PC-9 (cell line): ENCODE measurements at regions not wholly inside any gene's neighbourhood (a gene's known extent, or its start where the extent isn't known, plus 50 kb on each side); places are given as distances from the start of the nearest gene placed in this dataset.

ENCODE experiments used
- BruUV-seq: library from RNA; stranded (reverse); fragments of 400-500 nt; replicated peaks from 2 replicates; lab custom pipeline; 2021; lab: Mats Ljungman, UMichigan
- CTCF ChIA-PET: fragments of 300-600 bp; sonication (Branson Sonifier 250); formaldehyde crosslinking; loops from one replicate; lab custom pipeline; 2022; ENCODE audit warnings: antibody characterized with exemption; lab: Charles Lee
- POLR2A ChIA-PET: fragments of 300-600 bp; sonication (Branson Sonifier 250); formaldehyde crosslinking; loops from one replicate; lab custom pipeline; 2022; ENCODE audit warnings: antibody characterized with exemption; ENCODE audit not compliant: unreplicated experiment; lab: Charles Lee
- DNase-seq, 2 experiments: peaks; one replicate each; pipeline versions ENCODE4 v3.0.0 to v3.0.0-alpha.2; 2015 to 2022; ENCODE audit warnings: mixed read lengths in 1 of 2
- H2AFZ ChIP-seq: fragments of 200-600 bp; sonication (generic); 2 replicates; pipeline ENCODE4 v1.8.1; 2017; ENCODE audit warnings: antibody characterized with exemption
- H3F3A ChIP-seq: fragments of 200-600 bp; sonication (generic); 2 replicates; pipeline ENCODE4 v1.8.1; 2017; ENCODE audit warnings: antibody characterized with exemption, mild to moderate bottlenecking, low read depth; ENCODE audit not compliant: insufficient read depth
- H3K27ac ChIP-seq: fragments of 200-600 bp; sonication (generic); 2 replicates; pipeline ENCODE4 v1.6.1; 2016; ENCODE audit warnings: mixed run types
- H3K27me3 ChIP-seq: fragments of 200-600 bp; sonication (generic); 2 replicates; pipeline ENCODE4 v1.6.1; 2016; ENCODE audit warnings: low read depth, mixed run types; ENCODE audit not compliant: insufficient read depth
- H3K36me3 ChIP-seq: fragments of 200-600 bp; sonication (generic); 2 replicates; pipeline ENCODE4 v1.6.1; 2016; ENCODE audit warnings: low read depth, mixed run types
- H3K4me1 ChIP-seq: fragments of 200-600 bp; sonication (generic); replicated peaks from 2 replicates; pipeline ENCODE4 v1.6.1; 2016; ENCODE audit warnings: mixed run types; ENCODE audit not compliant: insufficient read depth
- H3K4me2 ChIP-seq: fragments of 200-600 bp; sonication (generic); 2 replicates; pipeline ENCODE4 v1.6.1; 2017; ENCODE audit warnings: mixed run types
- H3K4me3 ChIP-seq: fragments of 200-600 bp; sonication (generic); 2 replicates; pipeline ENCODE4 v1.6.1; 2016; ENCODE audit warnings: mixed run types
- H3K79me2 ChIP-seq: fragments of 200-600 bp; sonication (generic); 2 replicates; pipeline ENCODE4 v1.6.1; 2017; ENCODE audit warnings: low read depth, mixed run types
- H3K9me2 ChIP-seq: fragments of 200-600 bp; sonication (generic); 2 replicates; pipeline ENCODE4 v1.8.1; 2017; ENCODE audit warnings: mild to moderate bottlenecking; ENCODE audit not compliant: insufficient read depth
- H3K9me3 ChIP-seq: fragments of 200-600 bp; sonication (generic); 2 replicates; pipeline ENCODE4 v1.8.1; 2016; ENCODE audit warnings: low read depth; ENCODE audit not compliant: insufficient read depth
- H4K20me1 ChIP-seq: fragments of 200-600 bp; sonication (generic); 2 replicates; pipeline ENCODE4 v1.8.1; 2017; ENCODE audit not compliant: insufficient read depth
- EZH2 ChIP-seq: fragments of 200-600 bp; sonication (generic); IDR thresholded peaks from 2 replicates; pipeline ENCODE4 v1.8.0; 2017; ENCODE audit warnings: antibody characterized with exemption, low read depth
- intact Hi-C: fragments of 100-400 bp; cut with micrococcal nuclease; formaldehyde crosslinking; loops from one replicate; pipeline ENCODE4 v1.10.0; 2022; ENCODE audit not compliant: unreplicated experiment
- TF ChIP-seq, protein P1 (sequence below): fragments of 200-600 bp; sonication (generic); conservative IDR thresholded peaks from 2 replicates; pipeline ENCODE4 v1.6.1; 2017; ENCODE audit warnings: mixed run types, antibody characterized with exemption, mild to moderate bottlenecking, moderate library complexity

DNA sequence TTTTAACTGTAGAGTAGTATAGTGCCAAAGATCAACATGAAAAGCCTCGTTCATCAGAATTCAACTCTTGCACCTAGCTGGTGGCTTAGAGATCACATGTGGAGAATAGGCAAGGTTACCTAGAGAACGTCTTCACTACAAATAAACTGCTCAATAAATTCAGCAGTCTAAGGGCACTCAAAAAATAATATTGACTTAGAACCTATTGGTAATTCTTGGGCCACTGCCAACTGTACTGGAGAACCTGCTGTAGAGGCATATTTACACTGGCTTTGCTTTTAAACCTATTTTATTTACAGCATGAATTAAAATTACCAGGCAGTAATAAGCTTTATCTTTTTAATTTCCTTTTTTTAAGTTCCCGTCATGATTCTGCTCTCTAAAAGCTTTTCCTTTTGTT, 343.7 kb downstream of the PDHA2 start:
- intact Hi-C loops, result no loop called here
- Histone ChIP-seq H3K27ac (no peak overlapping the region), H3K36me3 (no peaks in the 10 kb centered on the region), H3K4me3 (no peak overlapping the region), H3K79me2 (no peaks in the 10 kb centered on the region), H3K27me3 (no peaks in the 10 kb centered on the region), H4K20me1 (no peaks in the 10 kb centered on the region), H3K9me2 (no peaks in the 10 kb centered on the region), H3K4me2 (no peak overlapping the region), H3K9me3 (no peaks in the 10 kb centered on the region), H3K4me1 (no peaks in the 10 kb centered on the region), H2AFZ (no peak overlapping the region), H3F3A (no peaks in the 10 kb centered on the region)
- POLR2A ChIA-PET, result no interaction called here
- TF ChIP-seq EZH2, result no peak
- TF ChIP-seq, protein P1, sequence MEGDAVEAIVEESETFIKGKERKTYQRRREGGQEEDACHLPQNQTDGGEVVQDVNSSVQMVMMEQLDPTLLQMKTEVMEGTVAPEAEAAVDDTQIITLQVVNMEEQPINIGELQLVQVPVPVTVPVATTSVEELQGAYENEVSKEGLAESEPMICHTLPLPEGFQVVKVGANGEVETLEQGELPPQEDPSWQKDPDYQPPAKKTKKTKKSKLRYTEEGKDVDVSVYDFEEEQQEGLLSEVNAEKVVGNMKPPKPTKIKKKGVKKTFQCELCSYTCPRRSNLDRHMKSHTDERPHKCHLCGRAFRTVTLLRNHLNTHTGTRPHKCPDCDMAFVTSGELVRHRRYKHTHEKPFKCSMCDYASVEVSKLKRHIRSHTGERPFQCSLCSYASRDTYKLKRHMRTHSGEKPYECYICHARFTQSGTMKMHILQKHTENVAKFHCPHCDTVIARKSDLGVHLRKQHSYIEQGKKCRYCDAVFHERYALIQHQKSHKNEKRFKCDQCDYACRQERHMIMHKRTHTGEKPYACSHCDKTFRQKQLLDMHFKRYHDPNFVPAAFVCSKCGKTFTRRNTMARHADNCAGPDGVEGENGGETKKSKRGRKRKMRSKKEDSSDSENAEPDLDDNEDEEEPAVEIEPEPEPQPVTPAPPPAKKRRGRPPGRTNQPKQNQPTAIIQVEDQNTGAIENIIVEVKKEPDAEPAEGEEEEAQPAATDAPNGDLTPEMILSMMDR, result no peak
- CTCF ChIA-PET, result interaction anchor here (0.6 kb wide), 1 partner anchor 146 kb away, joined by 3 read pairs; no protein-coding TSS in a partner anchor
- BruUV-seq, result no TSS peak
- no peak for DNase-seq

DNA sequence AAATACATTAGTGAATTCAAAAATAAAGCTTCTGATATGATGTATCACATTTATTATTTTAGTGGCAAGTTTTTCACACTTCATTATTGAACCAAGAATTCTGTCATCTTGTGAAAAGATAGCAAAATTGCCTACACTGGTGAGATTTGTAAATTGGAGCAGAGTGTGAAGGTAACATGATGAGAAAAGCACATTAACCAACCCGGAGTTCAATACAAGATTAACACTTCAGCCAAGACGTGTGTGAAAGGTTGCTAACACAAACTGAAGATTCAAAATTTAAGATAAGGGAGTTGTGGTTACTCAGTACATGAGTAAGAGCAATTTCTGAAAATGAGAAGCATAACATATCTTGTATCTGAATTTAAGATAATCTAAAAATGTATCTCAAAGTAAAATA, 346.7 kb downstream of the PDHA2 start:
- CTCF ChIA-PET, result no interaction called here
- no peak overlapping the region for H3K4me3 ChIP-seq

DNA sequence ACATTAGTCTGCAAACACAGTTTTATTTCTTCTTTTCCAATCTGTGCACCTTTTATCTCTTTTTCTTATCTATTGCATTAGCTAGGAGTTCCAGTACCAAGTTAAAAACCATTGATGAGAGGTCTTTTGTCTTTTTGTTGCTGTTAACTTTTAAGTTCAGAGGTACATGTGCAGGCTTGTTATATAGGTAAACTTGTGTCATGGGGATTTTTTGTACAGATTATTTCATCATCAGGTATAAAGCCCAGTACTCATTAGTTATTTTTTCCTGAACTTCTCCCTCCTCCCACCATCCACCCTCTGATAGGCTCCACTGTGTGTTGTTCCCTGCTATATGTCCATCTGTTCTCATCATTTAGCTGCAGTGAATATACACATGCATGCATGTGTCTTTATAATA, 349.9 kb downstream of the PDHA2 start:
- Histone ChIP-seq H3K4me1 (no peaks in the 10 kb centered on the region), H2AFZ (no peak overlapping the region), H3F3A (no peaks in the 10 kb centered on the region), H3K4me3 (no peak overlapping the region), H3K36me3 (no peaks in the 10 kb centered on the region), H3K27ac (no peak overlapping the region), H3K9me3 (no peaks in the 10 kb centered on the region), H3K79me2 (no peaks in the 10 kb centered on the region), H3K4me2 (no peak overlapping the region), H4K20me1 (no peaks in the 10 kb centered on the region), H3K9me2 (no peaks in the 10 kb centered on the region), H3K27me3 (no peaks in the 10 kb centered on the region)
- intact Hi-C loops, result no loop called here
- ChIA-PET CTCF (no interaction called here), POLR2A (no interaction called here)
- BruUV-seq, result no TSS peak
- DNase-seq, result no peak
- no peak for TF ChIP-seq EZH2
- TF ChIP-seq, protein P1, result no peak

More for the DNA sequence above, 346.7 kb downstream of the PDHA2 start:
- TF ChIP-seq, protein P1, result no peak
- no peak for TF ChIP-seq EZH2
- Histone ChIP-seq H3K27ac (no peak overlapping the region), H3K79me2 (no peaks in the 10 kb centered on the region), H3K36me3 (no peaks in the 10 kb centered on the region), H4K20me1 (no peaks in the 10 kb centered on the region), H3K4me2 (no peak overlapping the region), H3K9me3 (no peaks in the 10 kb centered on the region), H3K9me2 (no peaks in the 10 kb centered on the region), H3K4me1 (no peaks in the 10 kb centered on the region), H3F3A (no peaks in the 10 kb centered on the region), H3K27me3 (no peaks in the 10 kb centered on the region), H2AFZ (no peak overlapping the region)
- BruUV-seq, result no TSS peak
- intact Hi-C loops, result no loop called here
- DNase-seq, result no peak
- POLR2A ChIA-PET, result no interaction called here
